ENCODE measurements at regions not wholly inside any gene's neighbourhood (a gene's known extent, or its start where the extent isn't known, plus 50 kb on each side); places are given as distances from the start of the nearest gene placed in this dataset.

- TF ChIP-seq, protein P1, sequence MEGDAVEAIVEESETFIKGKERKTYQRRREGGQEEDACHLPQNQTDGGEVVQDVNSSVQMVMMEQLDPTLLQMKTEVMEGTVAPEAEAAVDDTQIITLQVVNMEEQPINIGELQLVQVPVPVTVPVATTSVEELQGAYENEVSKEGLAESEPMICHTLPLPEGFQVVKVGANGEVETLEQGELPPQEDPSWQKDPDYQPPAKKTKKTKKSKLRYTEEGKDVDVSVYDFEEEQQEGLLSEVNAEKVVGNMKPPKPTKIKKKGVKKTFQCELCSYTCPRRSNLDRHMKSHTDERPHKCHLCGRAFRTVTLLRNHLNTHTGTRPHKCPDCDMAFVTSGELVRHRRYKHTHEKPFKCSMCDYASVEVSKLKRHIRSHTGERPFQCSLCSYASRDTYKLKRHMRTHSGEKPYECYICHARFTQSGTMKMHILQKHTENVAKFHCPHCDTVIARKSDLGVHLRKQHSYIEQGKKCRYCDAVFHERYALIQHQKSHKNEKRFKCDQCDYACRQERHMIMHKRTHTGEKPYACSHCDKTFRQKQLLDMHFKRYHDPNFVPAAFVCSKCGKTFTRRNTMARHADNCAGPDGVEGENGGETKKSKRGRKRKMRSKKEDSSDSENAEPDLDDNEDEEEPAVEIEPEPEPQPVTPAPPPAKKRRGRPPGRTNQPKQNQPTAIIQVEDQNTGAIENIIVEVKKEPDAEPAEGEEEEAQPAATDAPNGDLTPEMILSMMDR (IDR thresholded peaks at IDR 0.05) = no peak
- TF ChIP-seq POLR2AphosphoS5 (IDR thresholded peaks at IDR 0.05) (no peak), POLR2A (IDR thresholded peaks at IDR 0.05) (no peak), EP300 (IDR thresholded peaks at IDR 0.05; ENCODE audit: low read depth) (no peak)
Observed at GRCh38 chr12:90311561-90311960, 602.9 kb upstream of the ATP2B1 start.

Data from transverse colon (tissue), 4 donors.